H1 (cell line): ENCODE measurements at regions not wholly inside any gene's neighbourhood (a gene's known extent, or its start where the extent isn't known, plus 50 kb on each side); places are given as distances from the start of the nearest gene placed in this dataset.

Experiments
- CTCF ChIA-PET: fragments of 300-600 bp; sonication (Branson Sonifier 250); formaldehyde crosslinking; loops from one replicate; lab custom pipeline; 2021; ENCODE audit not compliant: partially characterized antibody; lab: Charles Lee
- POLR2A ChIA-PET: fragments of 300-600 bp; sonication (Branson Sonifier 250); formaldehyde crosslinking; loops from one replicate; lab custom pipeline; 2021; ENCODE audit warnings: inconsistent platforms; ENCODE audit not compliant: partially characterized antibody; lab: Charles Lee
- DNase-seq, 2 experiments: peaks; one replicate each; pipeline versions ENCODE4 v3.0.0 to v3.0.0-alpha.2; 2010 to 2022; ENCODE audit warnings: low spot score in 2 of 2, low read depth in 1 of 2, mixed read lengths in 1 of 2
- FAIRE-seq: peaks from 2 replicates; lab custom pipeline; 2011; peaks lifted over from hg19 to GRCh38; lab: Jason Lieb, UNC
- H2AFZ ChIP-seq: 2 replicates; pipeline ENCODE4 v1.8.1; 2012; ENCODE audit warnings: low read length, inconsistent platforms
- H2AK5ac ChIP-seq: 2 replicates; pipeline ENCODE4 v1.6.1; 2013; ENCODE audit warnings: low read depth, low read length
- H2BK120ac ChIP-seq: replicated peaks from 2 replicates; pipeline ENCODE3; 2013; ENCODE audit warnings: low read depth, low read length, inconsistent platforms
- H2BK12ac ChIP-seq: 2 replicates; pipeline ENCODE4 v1.6.1; 2013; ENCODE audit warnings: low read depth, low read length
- H2BK15ac ChIP-seq: 2 replicates; pipeline ENCODE4 v1.6.1; 2013; ENCODE audit warnings: low read length
- H2BK20ac ChIP-seq: 2 replicates; pipeline ENCODE4 v1.6.1; 2013; ENCODE audit warnings: low read length
- H2BK5ac ChIP-seq: 2 replicates; pipeline ENCODE4 v1.6.1; 2013; ENCODE audit warnings: low read depth, low read length
- H3K14ac ChIP-seq: 2 replicates; pipeline ENCODE4 v1.6.1; 2013; ENCODE audit warnings: inconsistent platforms; ENCODE audit not compliant: insufficient read length
- H3K18ac ChIP-seq: 2 replicates; pipeline ENCODE4 v1.6.1; 2013; ENCODE audit warnings: low read length; ENCODE audit errors: extremely low read depth
- H3K23ac ChIP-seq: 2 replicates; pipeline ENCODE4 v1.6.1; 2013; ENCODE audit warnings: inconsistent platforms; ENCODE audit not compliant: insufficient read length
- H3K23me2 ChIP-seq: 2 replicates; pipeline ENCODE4 v1.6.1; 2013; ENCODE audit warnings: low read depth, low read length
- H3K27ac ChIP-seq: 2 replicates; pipeline ENCODE4 v1.6.1; 2011; ENCODE audit warnings: low read depth, low read length, inconsistent platforms
- H3K27me3 ChIP-seq, 4 experiments: replicated peaks in 1 of 4; 1 replicate in 1 of 4; 2 replicates in 3 of 4; pipeline versions ENCODE4 v1.6.1 to v1.8.1; 2011 to 2013; ENCODE audit warnings: low read length in 3 of 4, mild to moderate bottlenecking in 3 of 4, inconsistent platforms in 2 of 4, mixed read lengths in 2 of 4, moderate library complexity in 1 of 4; ENCODE audit not compliant: control insufficient read depth in 3 of 4, insufficient read depth in 3 of 4; ENCODE audit errors: extremely low read depth in 1 of 4
- H3K36me3 ChIP-seq, 4 experiments: 2 replicates each; pipeline versions ENCODE4 v1.6.1 to v1.8.1; 2011 to 2013; ENCODE audit warnings: mild to moderate bottlenecking in 4 of 4, low read length in 3 of 4, moderate library complexity in 2 of 4, control low read depth in 1 of 4, inconsistent platforms in 1 of 4; ENCODE audit not compliant: insufficient read depth in 4 of 4, control insufficient read depth in 2 of 4
- H3K4ac ChIP-seq: replicated peaks from 2 replicates; pipeline ENCODE3; 2013; ENCODE audit warnings: low read length, low read depth, mixed read lengths, inconsistent platforms; ENCODE audit not compliant: insufficient read length
- H3K4me1 ChIP-seq, 4 experiments: replicated peaks in 1 of 4; 1 replicate in 1 of 4; 2 replicates in 3 of 4; pipeline versions ENCODE4 v1.6.1 to v1.8.1; 2011 to 2013; ENCODE audit warnings: low read length in 3 of 4, inconsistent platforms in 2 of 4, mixed read lengths in 1 of 4; ENCODE audit not compliant: insufficient read depth in 4 of 4, control insufficient read depth in 3 of 4
- H3K4me2 ChIP-seq, 2 experiments: 2 replicates each; pipeline versions ENCODE4 v1.6.1 to v1.8.1; 2011 to 2013; ENCODE audit warnings: low read depth in 2 of 2, low read length in 2 of 2, control low read depth in 1 of 2, inconsistent platforms in 1 of 2, mild to moderate bottlenecking in 1 of 2; ENCODE audit not compliant: insufficient read depth in 1 of 2
- H3K4me3 ChIP-seq, 4 experiments: fragments of 200-600, 300-600 bp in 1 of 4; sonication (generic), shearing (Covaris generic), sonication (Bioruptor Twin) in 1 of 4; 2 replicates each; pipeline versions ENCODE4 v1.5.1 to v1.8.1; 2011 to 2016; ENCODE audit warnings: low read length in 4 of 4, low read depth in 3 of 4, control low read depth in 2 of 4, inconsistent platforms in 2 of 4, mild to moderate bottlenecking in 2 of 4, mixed read lengths in 1 of 4, moderate library complexity in 1 of 4; ENCODE audit not compliant: insufficient read depth in 2 of 4; ENCODE audit errors: extremely low read depth in 1 of 4
- H3K56ac ChIP-seq: replicated peaks from 2 replicates; pipeline ENCODE3; 2013; ENCODE audit warnings: low read depth, mild to moderate bottlenecking, mixed read lengths, low read length, inconsistent platforms; ENCODE audit not compliant: insufficient read length
- H3K79me1 ChIP-seq: 2 replicates; pipeline ENCODE4 v1.6.1; 2013; ENCODE audit warnings: low read depth, low read length, control low read depth
- H3K79me2 ChIP-seq, 2 experiments: 2 replicates each; pipeline versions ENCODE4 v1.6.1 to v1.8.1; 2012 to 2013; ENCODE audit warnings: low read length in 2 of 2, mild to moderate bottlenecking in 2 of 2, inconsistent platforms in 1 of 2; ENCODE audit not compliant: insufficient read depth in 2 of 2, control insufficient read depth in 1 of 2
- H3K9ac ChIP-seq, 4 experiments: replicated peaks in 1 of 4; 1 replicate in 1 of 4; 2 replicates in 3 of 4; pipeline versions ENCODE4 v1.6.1 to v1.8.1; 2011 to 2013; ENCODE audit warnings: low read depth in 3 of 4, low read length in 3 of 4, control low read depth in 2 of 4, mild to moderate bottlenecking in 2 of 4, moderate library complexity in 2 of 4, inconsistent platforms in 1 of 4; ENCODE audit errors: extremely low read depth in 1 of 4
- H3K9me3 ChIP-seq, 2 experiments: 2 replicates each; pipeline versions ENCODE4 v1.6.1 to v1.8.1; 2012 to 2013; ENCODE audit warnings: mild to moderate bottlenecking in 2 of 2, moderate library complexity in 2 of 2, control low read depth in 1 of 2, inconsistent platforms in 1 of 2, low read depth in 1 of 2, low read length in 1 of 2, mixed read lengths in 1 of 2; ENCODE audit not compliant: insufficient read depth in 2 of 2
- H4K20me1 ChIP-seq, 2 experiments: replicated peaks in 1 of 2; 2 replicates each; pipeline versions ENCODE3 to v1.8.1; 2011 to 2013; ENCODE audit warnings: inconsistent platforms in 2 of 2, low read length in 2 of 2, mild to moderate bottlenecking in 1 of 2; ENCODE audit not compliant: insufficient read depth in 2 of 2, control insufficient read depth in 1 of 2
- H4K5ac ChIP-seq: 2 replicates; pipeline ENCODE4 v1.6.1; 2013; ENCODE audit warnings: low read length, low read depth, mixed read lengths, inconsistent platforms; ENCODE audit not compliant: insufficient read length
- H4K8ac ChIP-seq: 2 replicates; pipeline ENCODE4 v1.8.0; 2013; ENCODE audit warnings: mild to moderate bottlenecking, moderate library complexity, low read length, inconsistent platforms; ENCODE audit not compliant: insufficient read depth; ENCODE audit errors: extremely low read depth
- H4K91ac ChIP-seq: replicated peaks from 2 replicates; pipeline ENCODE3; 2013; ENCODE audit warnings: low read length, mixed read lengths, inconsistent platforms; ENCODE audit not compliant: insufficient read length
- BCL11A ChIP-seq, 2 experiments: IDR thresholded peaks; one replicate each; pipeline ENCODE4 v1.6.1; 2011; ENCODE audit warnings: low read depth in 2 of 2, low read length in 2 of 2, mild to moderate bottlenecking in 2 of 2
- BRCA1 ChIP-seq: IDR thresholded peaks from 2 replicates; pipeline ENCODE4 v1.6.1; 2012; ENCODE audit warnings: low read depth, low read length, improper control_type of control experiment
- CHD1 ChIP-seq: IDR thresholded peaks from 2 replicates; pipeline ENCODE4 v1.6.1; 2012; ENCODE audit warnings: low read depth, low read length, improper control_type of control experiment
- HDAC6 ChIP-seq: IDR thresholded peaks from one replicate; pipeline ENCODE4 v1.7.1; 2012; ENCODE audit warnings: low read depth, mild to moderate bottlenecking, inconsistent platforms, low read length, moderate library complexity
- JUND ChIP-seq: IDR thresholded peaks from 2 replicates; pipeline ENCODE4 v1.6.1; 2011; ENCODE audit warnings: mild to moderate bottlenecking, improper control_type of control experiment, low read length
- KDM5A ChIP-seq: fragments of 200-600 bp; IDR thresholded peaks from 2 replicates; pipeline ENCODE4 v1.7.1; 2012; ENCODE audit warnings: mild to moderate bottlenecking, low read length, inconsistent platforms, mixed read lengths
- POU5F1 ChIP-seq: IDR thresholded peaks from 2 replicates; pipeline ENCODE4 v1.6.1; 2011; ENCODE audit warnings: low read depth, mild to moderate bottlenecking, low read length, moderate library complexity
- RBBP5 ChIP-seq: IDR thresholded peaks from 2 replicates; pipeline ENCODE4 v1.7.1; 2012; ENCODE audit warnings: low read depth, mild to moderate bottlenecking, inconsistent platforms, low read length, moderate library complexity, borderline replicate concordance
- RXRA ChIP-seq: IDR thresholded peaks from 2 replicates; pipeline ENCODE4 v1.6.1; 2011; ENCODE audit warnings: low read depth, mild to moderate bottlenecking, low read length, moderate library complexity; ENCODE audit not compliant: insufficient read depth
- SIN3A ChIP-seq, 2 experiments: IDR thresholded peaks in 1 of 2; conservative IDR thresholded peaks in 1 of 2; 2 replicates each; pipeline ENCODE4 v1.6.1; 2011 to 2012; ENCODE audit warnings: low read length in 2 of 2, improper control_type of control experiment in 1 of 2, low read depth in 1 of 2, mild to moderate bottlenecking in 1 of 2
- SIRT6 ChIP-seq: IDR thresholded peaks from one replicate; pipeline ENCODE4 v1.7.1; 2012; ENCODE audit warnings: low read length, inconsistent platforms
- SIX5 ChIP-seq: IDR thresholded peaks from 2 replicates; pipeline ENCODE4 v1.6.1; 2011; ENCODE audit warnings: mild to moderate bottlenecking, low read depth, low read length
- SP2 ChIP-seq: IDR thresholded peaks from 2 replicates; pipeline ENCODE4 v1.6.1; 2012; ENCODE audit warnings: mild to moderate bottlenecking, low read length, inconsistent platforms
- TAF1 ChIP-seq: IDR thresholded peaks from 2 replicates; pipeline ENCODE4 v1.6.1; 2011; ENCODE audit warnings: mild to moderate bottlenecking, low read depth, low read length
- TCF12 ChIP-seq: IDR thresholded peaks from 2 replicates; pipeline ENCODE4 v1.6.1; 2011; ENCODE audit warnings: low read depth, mild to moderate bottlenecking, low read length
- TEAD4 ChIP-seq: IDR thresholded peaks from 2 replicates; pipeline ENCODE4 v1.6.1; 2012; ENCODE audit warnings: low read depth, low read length, inconsistent platforms, mixed read lengths
- WGBS, 2 experiments: shearing (Covaris generic) in 1 of 2; methylation state at CpG; one replicate each; pipeline versions ENCODE4 v1.1.6 to v1.1.7; 2013 to 2015; ENCODE audit warnings: low lambda C conversion rate in 2 of 2, mixed read lengths in 2 of 2, inconsistent platforms in 1 of 2, low coverage in 1 of 2, missing lambda C conversion rate in 1 of 2; ENCODE audit not compliant: insufficient replicate concordance in 2 of 2, insufficient coverage in 1 of 2, insufficient read length in 1 of 2; ENCODE audit errors: extremely low coverage in 1 of 2, missing lambda C conversion rate in 1 of 2; 5-methylcytosine and 5-hydroxymethylcytosine counted together

- H3K23me2 ChIP-seq: no peaks in the 10 kb centered on the region; the same call in 1 of the 2 replicates
- no peak overlapping the region for H3K56ac ChIP-seq
- H2BK120ac ChIP-seq: no peak overlapping the region
- H3K9ac ChIP-seq: no peak overlapping the region
- H2AFZ ChIP-seq: no peak overlapping the region
- H3K4me3 ChIP-seq: no peak overlapping the region
- no peak overlapping the region for H3K14ac ChIP-seq
- no peaks in the 10 kb centered on the region for H3K79me1 ChIP-seq
- no peak overlapping the region for H3K27ac ChIP-seq
- no peak overlapping the region for H2BK15ac ChIP-seq
- H3K4ac ChIP-seq: no peak overlapping the region
- H3K18ac ChIP-seq: no peak overlapping the region
- no peaks in the 10 kb centered on the region for H3K27me3 ChIP-seq
- no peak overlapping the region for H2AK5ac ChIP-seq
- ChIA-PET CTCF (interaction anchor here (1.1 to 1.9 kb wide), 3 partner anchors 10 to 86 kb away, joined by 3 to 5 read pairs (median 3); no protein-coding TSS in a partner anchor), POLR2A (no interaction called here)
- no peaks in the 10 kb centered on the region for H3K79me2 ChIP-seq
- H2BK20ac ChIP-seq: no peak overlapping the region
- no peak overlapping the region for H3K23ac ChIP-seq
- no peaks in the 10 kb centered on the region for H3K4me1 ChIP-seq
- H4K5ac ChIP-seq: no peak overlapping the region
- no peak overlapping the region for H4K91ac ChIP-seq
- H3K36me3 ChIP-seq: no peaks in the 10 kb centered on the region
- DNase-seq: no peak
- H4K8ac ChIP-seq: no peak overlapping the region
- no peak for FAIRE-seq
- no peak overlapping the region for H2BK5ac ChIP-seq
- H4K20me1 ChIP-seq: no peaks in the 10 kb centered on the region
- 92% methylated on average over 3 of the region's 3 CpGs; no CpG with 5 or more reads in 1 of the 2 experiments for WGBS, 2 experiments
- H2BK12ac ChIP-seq: no peak overlapping the region
- no peaks in the 10 kb centered on the region for H3K9me3 ChIP-seq
- H3K4me2 ChIP-seq: no peak overlapping the region
- TF ChIP-seq KDM5A: no peak
- no peak for TF ChIP-seq POU5F1
- no peak for TF ChIP-seq CHD1
- TF ChIP-seq SIRT6: no peak
- TF ChIP-seq SIX5: no peak
- no peak for TF ChIP-seq HDAC6
- no peak for TF ChIP-seq JUND
- TF ChIP-seq TCF12: no peak
- TF ChIP-seq RXRA: no peak
- TF ChIP-seq BRCA1: no peak
- TF ChIP-seq RBBP5: no peak
- no peak for TF ChIP-seq TEAD4
- TF ChIP-seq BCL11A (IDR thresholded peaks at IDR 0.05; ENCODE audit: low read depth in 2 of 2, low read length in 2 of 2): no peak
- TF ChIP-seq SIN3A (conservative IDR thresholded peaks at IDR 0.05 in 1 of 2, IDR thresholded peaks at IDR 0.05 in 1 of 2; ENCODE audit: low read depth in 1 of 2, low read length in 2 of 2): no peak
- TF ChIP-seq TAF1: no peak
- TF ChIP-seq SP2: no peak
Observed at GRCh38 chr20:7371518-7372163, 568.6 kb downstream of the HAO1 start.
